SK-N-SH (cell line): ENCODE measurements at regions not wholly inside any gene's neighbourhood (a gene's known extent, or its start where the extent isn't known, plus 50 kb on each side); places are given as distances from the start of the nearest gene placed in this dataset.

Experiments
- CTCF ChIP-seq: fragments of 200-600 bp; sonication (generic); IDR thresholded peaks from 2 replicates; pipeline ENCODE4 v1.6.1; 2017; ENCODE audit warnings: antibody characterized with exemption, mild to moderate bottlenecking, moderate library complexity
- JUND ChIP-seq: IDR thresholded peaks from 2 replicates; pipeline ENCODE4 v1.4.0; 2012
- MAX ChIP-seq: IDR thresholded peaks from 2 replicates; pipeline ENCODE4 v1.4.0; 2012; ENCODE audit warnings: low read depth
- POLR2AphosphoS5 ChIP-seq: IDR thresholded peaks from 2 replicates; pipeline ENCODE4 v1.6.1; 2012; ENCODE audit warnings: low read depth, low read length
- SMC3 ChIP-seq: IDR thresholded peaks from 2 replicates; pipeline ENCODE4 v1.6.1; 2012; ENCODE audit warnings: low read depth, low read length, improper control_type of control experiment
- TEAD4 ChIP-seq: IDR thresholded peaks from 2 replicates; pipeline ENCODE4 v1.4.0; 2012; ENCODE audit warnings: mild to moderate bottlenecking, borderline replicate concordance; ENCODE audit not compliant: insufficient read depth
- TF ChIP-seq, protein P1 (sequence below): IDR thresholded peaks from 2 replicates; pipeline ENCODE4 v1.6.1; 2012; ENCODE audit warnings: mild to moderate bottlenecking, low read depth, low read length, moderate library complexity

- no peak for TF ChIP-seq CTCF
- TF ChIP-seq JUND, result no peak
- no peak for TF ChIP-seq SMC3
- TF ChIP-seq TEAD4, result no peak
- no peak for TF ChIP-seq POLR2AphosphoS5
- TF ChIP-seq, protein P1, sequence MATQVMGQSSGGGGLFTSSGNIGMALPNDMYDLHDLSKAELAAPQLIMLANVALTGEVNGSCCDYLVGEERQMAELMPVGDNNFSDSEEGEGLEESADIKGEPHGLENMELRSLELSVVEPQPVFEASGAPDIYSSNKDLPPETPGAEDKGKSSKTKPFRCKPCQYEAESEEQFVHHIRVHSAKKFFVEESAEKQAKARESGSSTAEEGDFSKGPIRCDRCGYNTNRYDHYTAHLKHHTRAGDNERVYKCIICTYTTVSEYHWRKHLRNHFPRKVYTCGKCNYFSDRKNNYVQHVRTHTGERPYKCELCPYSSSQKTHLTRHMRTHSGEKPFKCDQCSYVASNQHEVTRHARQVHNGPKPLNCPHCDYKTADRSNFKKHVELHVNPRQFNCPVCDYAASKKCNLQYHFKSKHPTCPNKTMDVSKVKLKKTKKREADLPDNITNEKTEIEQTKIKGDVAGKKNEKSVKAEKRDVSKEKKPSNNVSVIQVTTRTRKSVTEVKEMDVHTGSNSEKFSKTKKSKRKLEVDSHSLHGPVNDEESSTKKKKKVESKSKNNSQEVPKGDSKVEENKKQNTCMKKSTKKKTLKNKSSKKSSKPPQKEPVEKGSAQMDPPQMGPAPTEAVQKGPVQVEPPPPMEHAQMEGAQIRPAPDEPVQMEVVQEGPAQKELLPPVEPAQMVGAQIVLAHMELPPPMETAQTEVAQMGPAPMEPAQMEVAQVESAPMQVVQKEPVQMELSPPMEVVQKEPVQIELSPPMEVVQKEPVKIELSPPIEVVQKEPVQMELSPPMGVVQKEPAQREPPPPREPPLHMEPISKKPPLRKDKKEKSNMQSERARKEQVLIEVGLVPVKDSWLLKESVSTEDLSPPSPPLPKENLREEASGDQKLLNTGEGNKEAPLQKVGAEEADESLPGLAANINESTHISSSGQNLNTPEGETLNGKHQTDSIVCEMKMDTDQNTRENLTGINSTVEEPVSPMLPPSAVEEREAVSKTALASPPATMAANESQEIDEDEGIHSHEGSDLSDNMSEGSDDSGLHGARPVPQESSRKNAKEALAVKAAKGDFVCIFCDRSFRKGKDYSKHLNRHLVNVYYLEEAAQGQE, result no peak
- TF ChIP-seq MAX, result no peak
These were observed 65.6 kb downstream of the OR4C45 start for GRCh38 chr11:50098186-50098725.
